ENCODE measurements at regions not wholly inside any gene's neighbourhood (a gene's known extent, or its start where the extent isn't known, plus 50 kb on each side); places are given as distances from the start of the nearest gene placed in this dataset.

DNA sequence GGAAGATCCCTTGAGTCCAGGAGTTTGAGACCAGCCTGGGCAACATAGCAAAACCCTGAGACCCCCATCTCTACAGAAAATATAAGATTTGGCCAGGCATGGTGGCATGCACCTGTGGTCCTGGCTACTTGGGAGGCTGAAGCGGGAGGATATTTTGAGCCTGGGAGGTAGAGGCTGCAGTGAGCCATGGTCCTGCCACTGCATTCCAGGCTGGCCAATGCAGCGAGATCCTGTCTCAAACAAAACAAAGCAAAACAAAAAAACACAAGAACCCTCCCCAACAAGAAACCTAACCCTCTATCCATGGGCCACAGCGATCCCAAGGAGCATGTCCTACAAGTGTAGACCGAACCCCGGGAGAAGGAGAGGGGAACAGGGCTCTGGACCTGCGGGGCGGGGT lies 133.3 kb downstream of the MGAT5B start:
- H3K27ac ChIP-seq, result no peak overlapping the region
- TF ChIP-seq, protein P1, sequence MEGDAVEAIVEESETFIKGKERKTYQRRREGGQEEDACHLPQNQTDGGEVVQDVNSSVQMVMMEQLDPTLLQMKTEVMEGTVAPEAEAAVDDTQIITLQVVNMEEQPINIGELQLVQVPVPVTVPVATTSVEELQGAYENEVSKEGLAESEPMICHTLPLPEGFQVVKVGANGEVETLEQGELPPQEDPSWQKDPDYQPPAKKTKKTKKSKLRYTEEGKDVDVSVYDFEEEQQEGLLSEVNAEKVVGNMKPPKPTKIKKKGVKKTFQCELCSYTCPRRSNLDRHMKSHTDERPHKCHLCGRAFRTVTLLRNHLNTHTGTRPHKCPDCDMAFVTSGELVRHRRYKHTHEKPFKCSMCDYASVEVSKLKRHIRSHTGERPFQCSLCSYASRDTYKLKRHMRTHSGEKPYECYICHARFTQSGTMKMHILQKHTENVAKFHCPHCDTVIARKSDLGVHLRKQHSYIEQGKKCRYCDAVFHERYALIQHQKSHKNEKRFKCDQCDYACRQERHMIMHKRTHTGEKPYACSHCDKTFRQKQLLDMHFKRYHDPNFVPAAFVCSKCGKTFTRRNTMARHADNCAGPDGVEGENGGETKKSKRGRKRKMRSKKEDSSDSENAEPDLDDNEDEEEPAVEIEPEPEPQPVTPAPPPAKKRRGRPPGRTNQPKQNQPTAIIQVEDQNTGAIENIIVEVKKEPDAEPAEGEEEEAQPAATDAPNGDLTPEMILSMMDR (IDR thresholded peaks at IDR 0.05), result no peak
- TF ChIP-seq ZFX (IDR thresholded peaks at IDR 0.05; ENCODE audit: borderline replicate concordance), result no peak

DNA sequence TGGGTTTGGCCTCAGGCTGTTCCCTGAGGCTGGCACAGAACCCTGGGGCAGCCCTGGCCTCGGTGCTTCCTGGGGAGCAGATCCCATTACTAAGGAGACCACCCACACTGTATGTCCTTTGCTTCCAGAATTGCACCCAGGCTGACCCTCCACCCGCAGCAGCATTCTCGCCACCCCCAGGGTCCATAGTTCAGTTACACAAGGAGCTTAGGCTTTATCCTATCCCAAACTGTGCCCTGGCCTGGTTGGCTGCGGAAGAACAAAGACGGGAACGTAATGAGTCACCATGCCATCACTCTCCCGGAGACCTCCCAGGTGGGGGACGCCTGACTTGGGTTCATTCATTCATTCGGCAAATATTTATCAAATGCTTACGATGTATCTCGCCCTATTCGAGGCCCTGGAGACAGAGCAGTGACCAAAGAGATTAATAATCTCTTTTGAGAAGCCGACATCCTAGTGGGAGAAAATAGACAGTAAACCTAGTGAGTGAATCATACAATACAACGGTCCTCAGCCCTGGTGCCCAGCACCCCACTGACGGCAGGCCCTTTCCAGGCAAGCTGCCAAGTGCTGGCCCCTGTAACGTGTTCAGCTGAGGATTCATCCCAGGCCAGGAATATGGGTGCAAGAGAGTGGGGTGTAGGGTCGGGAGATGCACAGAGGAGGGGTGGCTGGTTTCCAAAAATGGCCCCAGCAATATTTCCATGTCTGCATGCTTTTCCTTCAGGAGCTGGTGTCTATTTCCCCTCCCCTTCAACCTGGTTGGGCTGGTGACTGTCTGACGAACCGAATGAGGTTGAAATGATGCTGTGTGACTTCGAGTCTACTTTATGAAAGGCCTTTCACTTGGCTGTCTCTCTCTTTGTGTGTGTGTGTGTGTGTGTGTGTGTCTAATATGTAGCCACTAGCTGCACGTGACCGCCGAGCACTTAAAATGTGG lies 134.2 kb downstream of the MGAT5B start:
- H3K27ac ChIP-seq, result no peak overlapping the region
- TF ChIP-seq, protein P1 (IDR thresholded peaks at IDR 0.05), result no peak
- TF ChIP-seq ZFX (IDR thresholded peaks at IDR 0.05; ENCODE audit: borderline replicate concordance), result no peak

DNA sequence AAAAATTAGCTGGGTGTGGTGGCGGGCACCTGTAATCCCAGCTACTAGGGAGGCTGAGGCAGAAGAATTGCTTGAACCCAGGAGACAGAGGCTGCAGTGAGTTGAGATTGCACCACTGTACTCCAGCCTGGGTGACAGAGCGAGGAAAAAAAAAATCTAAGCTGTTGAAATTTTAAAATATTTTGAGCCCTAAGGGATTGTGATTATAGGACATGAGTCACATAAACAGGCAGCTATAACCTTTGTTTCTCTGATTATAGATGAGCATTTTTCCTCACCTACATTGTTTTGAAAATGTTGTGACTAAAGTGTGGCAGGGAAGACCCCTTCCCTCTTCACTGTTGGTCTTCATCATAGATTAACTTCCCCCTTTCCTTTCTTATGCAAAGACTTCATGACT lies 135.5 kb downstream of the MGAT5B start:
- no peak overlapping the region for H3K27ac ChIP-seq
- TF ChIP-seq, protein P1 (IDR thresholded peaks at IDR 0.05), result no peak
- no peak for TF ChIP-seq ZFX (IDR thresholded peaks at IDR 0.05; ENCODE audit: borderline replicate concordance)

DNA sequence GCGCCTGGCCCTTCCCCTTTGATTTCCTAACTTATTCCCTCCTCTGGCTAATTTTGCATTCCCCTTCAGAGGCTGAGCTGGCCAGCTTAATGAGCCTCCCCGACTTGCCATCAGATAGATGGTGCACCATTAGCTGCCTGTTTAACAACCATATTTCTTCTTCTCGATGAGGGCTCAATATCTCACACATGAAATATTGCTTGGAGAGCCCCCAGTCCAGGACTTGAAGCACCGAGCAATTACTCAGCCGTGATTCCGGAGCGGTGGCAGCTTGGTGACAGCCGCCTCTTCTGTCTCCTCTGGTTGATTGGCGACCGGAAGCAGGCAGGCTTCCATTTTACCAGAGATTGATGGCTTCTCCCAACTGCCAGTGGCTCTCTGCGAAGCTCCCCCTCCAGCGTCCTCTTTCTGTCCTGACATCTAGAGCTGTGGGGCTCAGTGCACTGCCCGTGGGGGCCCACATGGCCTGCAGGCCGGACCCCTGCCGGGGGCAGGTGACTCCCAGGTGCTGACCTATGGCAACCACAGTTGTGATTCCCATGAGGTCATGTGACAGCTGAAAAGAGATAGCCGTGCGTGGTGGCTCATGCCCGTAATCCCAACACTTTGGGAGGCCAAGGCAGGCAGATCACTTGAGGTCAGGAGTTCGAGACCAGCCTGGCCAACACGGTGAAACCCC lies 133.7 kb upstream of the SEC14L1 start:
- TF ChIP-seq, protein P1 (IDR thresholded peaks at IDR 0.05), result no peak
- TF ChIP-seq ZFX (IDR thresholded peaks at IDR 0.05; ENCODE audit: borderline replicate concordance), result no peak
- no peak overlapping the region for H3K27ac ChIP-seq

DNA sequence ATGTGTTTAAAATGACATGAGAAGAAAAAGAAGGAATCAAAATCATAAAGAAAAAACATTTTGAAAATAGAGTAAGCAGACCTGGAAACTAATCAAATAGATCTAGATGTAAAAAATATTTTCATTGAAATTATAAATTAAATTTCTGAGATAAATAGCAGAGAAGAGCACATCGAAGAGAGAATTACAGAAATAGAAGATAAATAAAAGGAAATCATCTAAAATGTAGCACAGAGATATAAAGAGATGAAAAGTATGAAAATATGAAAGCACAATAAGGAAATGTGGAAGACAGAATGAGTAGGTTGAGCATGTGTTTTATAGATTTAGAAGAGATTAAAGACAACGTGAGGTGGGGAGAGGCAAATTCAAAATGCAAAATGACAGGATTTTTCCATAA lies 130.9 kb upstream of the SEC14L1 start:
- no peak overlapping the region for H3K27ac ChIP-seq
- no peak for TF ChIP-seq ZFX (IDR thresholded peaks at IDR 0.05; ENCODE audit: borderline replicate concordance)
- TF ChIP-seq, protein P1 (IDR thresholded peaks at IDR 0.05), result no peak

DNA sequence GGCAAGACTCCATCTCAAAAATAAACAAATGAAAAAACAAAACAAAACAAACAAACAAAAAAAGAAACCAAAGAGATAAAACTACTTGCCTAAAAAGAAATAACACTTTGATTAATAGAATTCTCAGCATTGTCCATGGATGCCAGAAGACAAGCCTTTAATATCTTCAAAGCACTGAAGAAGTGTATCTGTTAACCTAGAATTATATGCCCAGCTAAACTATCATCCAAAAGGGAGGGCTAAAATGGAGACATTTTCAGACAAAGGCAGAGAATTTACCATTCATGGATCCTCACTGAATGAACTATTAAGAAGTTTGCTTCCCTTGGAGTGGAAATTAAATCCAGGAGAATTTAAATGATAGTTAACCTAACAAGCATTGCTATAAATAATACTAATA lies 130.1 kb upstream of the SEC14L1 start:
- TF ChIP-seq, protein P1 (IDR thresholded peaks at IDR 0.05), result no peak
- TF ChIP-seq ZFX (IDR thresholded peaks at IDR 0.05; ENCODE audit: borderline replicate concordance), result no peak
- H3K27ac ChIP-seq, result no peak overlapping the region

Data from 22Rv1 (cell line).